Natural killer cell (primary cell): ENCODE measurements at regions not wholly inside any gene's neighbourhood (a gene's known extent, or its start where the extent isn't known, plus 50 kb on each side); places are given as distances from the start of the nearest gene placed in this dataset.

Experiments
- ATAC-seq, 3 donors: fragments of 150-1000 bp in 2 of 3; fragments of 200-7000 bp in 1 of 3; cut with Tn5 transposase; 1 replicate in 1 of 3; 2 replicates in 2 of 3; pipeline ENCODE4 v1.10.0; 2021; ENCODE audit warnings: mild to moderate bottlenecking in 2 of 3, moderate library complexity in 2 of 3
- DNase-seq, 2 donors: peaks; one replicate each; pipeline versions ENCODE4 v3.0.0 to v3.0.0-alpha.2; 2013 to 2021; ENCODE audit warnings: mixed read lengths in 1 of 2
- H3K27ac ChIP-seq: one replicate; pipeline ENCODE4 v1.5.1; 2013; ENCODE audit warnings: mild to moderate bottlenecking, low read length
- H3K27me3 ChIP-seq: one replicate; pipeline ENCODE4 v1.6.1; 2013; ENCODE audit warnings: low read length; ENCODE audit not compliant: control insufficient read depth, insufficient read depth
- H3K36me3 ChIP-seq: one replicate; pipeline ENCODE4 v1.6.1; 2013; ENCODE audit warnings: low read length; ENCODE audit not compliant: control insufficient read depth, insufficient read depth
- H3K4me1 ChIP-seq: one replicate; pipeline ENCODE4 v1.6.1; 2013; ENCODE audit warnings: low read length; ENCODE audit not compliant: control insufficient read depth, insufficient read depth
- H3K4me3 ChIP-seq: one replicate; pipeline ENCODE4 v1.5.1; 2013; ENCODE audit warnings: low read length
- H3K9me3 ChIP-seq: one replicate; pipeline ENCODE4 v1.6.1; 2013; ENCODE audit warnings: low read length; ENCODE audit not compliant: control insufficient read depth, insufficient read depth
- H3K27ac Mint-ChIP-seq, 2 donors: one replicate each; pipeline ENCODE4 v1.8.0; 2022; ENCODE audit warnings: mild to moderate bottlenecking in 2 of 2, mixed read lengths in 2 of 2, moderate library complexity in 1 of 2
- H3K27me3 Mint-ChIP-seq, 2 donors: one replicate each; pipeline ENCODE4 v1.8.0; 2022; ENCODE audit warnings: low read depth in 2 of 2, mixed read lengths in 2 of 2
- H3K36me3 Mint-ChIP-seq: one replicate; pipeline ENCODE4 v1.8.0; 2022; ENCODE audit warnings: mixed read lengths
- H3K4me1 Mint-ChIP-seq, 2 donors: one replicate each; pipeline ENCODE4 v1.8.0; 2022; ENCODE audit warnings: mixed read lengths in 2 of 2
- H3K4me3 Mint-ChIP-seq: one replicate; pipeline ENCODE4 v1.8.0; 2022; ENCODE audit warnings: mild to moderate bottlenecking, moderate library complexity, mixed read lengths
- H3K9me3 Mint-ChIP-seq, 2 donors: one replicate each; pipeline ENCODE4 v1.8.0; 2022; ENCODE audit warnings: mixed read lengths in 2 of 2
- WGBS: methylation state at CpG from one replicate; pipeline ENCODE4 v1.1.7; 2013; ENCODE audit warnings: missing lambda C conversion rate; ENCODE audit not compliant: insufficient coverage; 5-methylcytosine and 5-hydroxymethylcytosine counted together
- intact Hi-C: fragments of 100-400 bp; cut with micrococcal nuclease; formaldehyde crosslinking; loops from one replicate; pipeline ENCODE4 v1.14.2; 2022
- TF ChIP-seq, protein P1 (sequence below): fragments of 200-600 bp; IDR thresholded peaks from one replicate; pipeline ENCODE4 v1.8.0; 2022; ENCODE audit warnings: antibody characterized with exemption

DNA sequence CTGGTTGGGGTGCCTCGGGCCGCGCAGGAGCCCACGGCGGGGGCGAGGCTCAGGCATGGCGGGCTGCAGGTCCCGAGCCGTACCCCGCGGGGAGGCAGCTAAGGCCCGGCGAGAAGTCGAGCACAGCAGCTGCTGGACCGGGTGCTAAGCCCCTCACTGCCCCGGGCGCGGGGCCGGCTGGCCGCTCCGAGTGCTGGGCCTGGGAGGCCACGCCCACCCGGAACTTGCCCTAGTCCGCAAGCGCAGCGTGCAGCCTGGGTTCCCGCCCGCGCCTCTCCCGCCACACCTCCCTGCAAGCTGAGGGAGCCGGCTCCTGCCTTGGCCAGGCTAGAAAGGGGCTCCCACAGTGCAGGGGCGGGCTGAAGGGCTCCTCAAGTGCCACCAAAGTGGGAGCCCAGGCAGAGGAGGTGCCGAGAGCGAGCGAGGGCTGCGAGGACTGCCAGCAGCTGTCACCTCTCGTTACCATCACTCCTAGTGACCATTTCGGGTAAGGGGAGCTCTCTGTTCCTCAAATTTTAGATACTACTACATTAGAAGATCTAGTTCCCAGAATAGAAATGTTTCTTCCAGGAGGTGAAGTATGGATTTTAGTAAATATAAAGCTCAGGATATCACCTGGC is 417.0 kb upstream of the AGTR1 start:
- no peak overlapping the region for H3K4me3 Mint-ChIP-seq
- no peak overlapping the region for H3K27ac Mint-ChIP-seq
- H3K4me1 Mint-ChIP-seq = no peaks in the 10 kb centered on the region
- Histone ChIP-seq H3K9me3 (no peaks in the 10 kb centered on the region), H3K27ac (no peak overlapping the region), H3K4me1 (no peaks in the 10 kb centered on the region), H3K27me3 (no peaks in the 10 kb centered on the region), H3K4me3 (no peak overlapping the region), H3K36me3 (no peaks in the 10 kb centered on the region)
- H3K36me3 Mint-ChIP-seq = no peaks in the 10 kb centered on the region
- ATAC-seq (no peak), DNase-seq (no peak)
- TF ChIP-seq, protein P1, sequence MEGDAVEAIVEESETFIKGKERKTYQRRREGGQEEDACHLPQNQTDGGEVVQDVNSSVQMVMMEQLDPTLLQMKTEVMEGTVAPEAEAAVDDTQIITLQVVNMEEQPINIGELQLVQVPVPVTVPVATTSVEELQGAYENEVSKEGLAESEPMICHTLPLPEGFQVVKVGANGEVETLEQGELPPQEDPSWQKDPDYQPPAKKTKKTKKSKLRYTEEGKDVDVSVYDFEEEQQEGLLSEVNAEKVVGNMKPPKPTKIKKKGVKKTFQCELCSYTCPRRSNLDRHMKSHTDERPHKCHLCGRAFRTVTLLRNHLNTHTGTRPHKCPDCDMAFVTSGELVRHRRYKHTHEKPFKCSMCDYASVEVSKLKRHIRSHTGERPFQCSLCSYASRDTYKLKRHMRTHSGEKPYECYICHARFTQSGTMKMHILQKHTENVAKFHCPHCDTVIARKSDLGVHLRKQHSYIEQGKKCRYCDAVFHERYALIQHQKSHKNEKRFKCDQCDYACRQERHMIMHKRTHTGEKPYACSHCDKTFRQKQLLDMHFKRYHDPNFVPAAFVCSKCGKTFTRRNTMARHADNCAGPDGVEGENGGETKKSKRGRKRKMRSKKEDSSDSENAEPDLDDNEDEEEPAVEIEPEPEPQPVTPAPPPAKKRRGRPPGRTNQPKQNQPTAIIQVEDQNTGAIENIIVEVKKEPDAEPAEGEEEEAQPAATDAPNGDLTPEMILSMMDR = no peak
- intact Hi-C loops = no loop called here
- H3K9me3 Mint-ChIP-seq = peaks cover 4 to 6% of the 10 kb centered on the region in 2 donors
- 92% methylated on average over 36 of the region's 38 CpGs for WGBS
- H3K27me3 Mint-ChIP-seq = no peaks in the 10 kb centered on the region

- no peaks in the 10 kb centered on the region for H3K4me1 Mint-ChIP-seq
- no peaks in the 10 kb centered on the region for H3K27me3 ChIP-seq
- no peaks in the 10 kb centered on the region for H3K36me3 ChIP-seq
- WGBS = 94% methylated on average over 6 of the region's 6 CpGs
- no peaks in the 10 kb centered on the region for H3K36me3 Mint-ChIP-seq
- no peak overlapping the region for H3K27ac Mint-ChIP-seq
- no peak overlapping the region for H3K4me3 ChIP-seq
- no peak overlapping the region for H3K4me3 Mint-ChIP-seq
- no peaks in the 10 kb centered on the region for H3K9me3 ChIP-seq
- H3K27me3 Mint-ChIP-seq = no peaks in the 10 kb centered on the region
- DNase-seq (no peak), ATAC-seq (no peak)
- H3K27ac ChIP-seq = no peak overlapping the region
- TF ChIP-seq, protein P1 = no peak
- intact Hi-C loops = no loop called here
- no peaks in the 10 kb centered on the region for H3K4me1 ChIP-seq
- H3K9me3 Mint-ChIP-seq = peaks cover 8% of the 10 kb centered on the region in 2 donors
Observed at GRCh38 chr3:148289159-148289558, 408.5 kb upstream of the AGTR1 start.

GRCh38 chr3:148297013-148297412 is 400.7 kb upstream of the AGTR1 start:
- Histone ChIP-seq H3K4me3 (no peak overlapping the region), H3K27me3 (no peaks in the 10 kb centered on the region), H3K27ac (no peak overlapping the region), H3K4me1 (no peaks in the 10 kb centered on the region), H3K36me3 (no peaks in the 10 kb centered on the region), H3K9me3 (no peaks in the 10 kb centered on the region)
- no peak overlapping the region for H3K4me3 Mint-ChIP-seq
- H3K9me3 Mint-ChIP-seq = peaks cover 3% of the 10 kb centered on the region in 2 donors
- H3K27ac Mint-ChIP-seq = no peak overlapping the region
- H3K27me3 Mint-ChIP-seq = no peaks in the 10 kb centered on the region
- intact Hi-C loops = no loop called here
- ATAC-seq (no peak), DNase-seq (no peak)
- no peaks in the 10 kb centered on the region for H3K4me1 Mint-ChIP-seq
- TF ChIP-seq, protein P1 = no peak
- no peaks in the 10 kb centered on the region for H3K36me3 Mint-ChIP-seq

GRCh38 chr3:148307443-148307843 is 390.3 kb upstream of the AGTR1 start:
- 86% methylated on average over 1 of the region's 2 CpGs for WGBS
- H3K4me3 Mint-ChIP-seq = no peak overlapping the region
- intact Hi-C loops = no loop called here
- no peaks in the 10 kb centered on the region for H3K4me1 Mint-ChIP-seq
- H3K27ac Mint-ChIP-seq = no peak overlapping the region
- ATAC-seq (no peak), DNase-seq (no peak)
- Histone ChIP-seq H3K4me1 (no peaks in the 10 kb centered on the region), H3K27ac (no peak overlapping the region), H3K9me3 (no peaks in the 10 kb centered on the region), H3K4me3 (no peak overlapping the region), H3K36me3 (no peaks in the 10 kb centered on the region), H3K27me3 (no peaks in the 10 kb centered on the region)
- H3K9me3 Mint-ChIP-seq = peaks cover 2 to 7% of the 10 kb centered on the region in 2 donors
- TF ChIP-seq, protein P1 = no peak
- no peaks in the 10 kb centered on the region for H3K27me3 Mint-ChIP-seq
- H3K36me3 Mint-ChIP-seq = no peaks in the 10 kb centered on the region
